ENCODE measurements at regions not wholly inside any gene's neighbourhood (a gene's known extent, or its start where the extent isn't known, plus 50 kb on each side); places are given as distances from the start of the nearest gene placed in this dataset.

GRCh38 chr15:96448923-96449322 lies 118.4 kb downstream of the NR2F2 start:
- TF ChIP-seq CTCF (IDR thresholded peaks at IDR 0.05) (no peak), EP300 (IDR thresholded peaks at IDR 0.05) (no peak), POLR2A (IDR thresholded peaks at IDR 0.05) (no peak)
